ENCODE measurements at regions not wholly inside any gene's neighbourhood (a gene's known extent, or its start where the extent isn't known, plus 50 kb on each side); places are given as distances from the start of the nearest gene placed in this dataset.
"Not testable (repeated sequence)": the region's sequence is repeated elsewhere in the genome, so short reads cannot be mapped to it uniquely, and the experiment has no call there.

DNA sequence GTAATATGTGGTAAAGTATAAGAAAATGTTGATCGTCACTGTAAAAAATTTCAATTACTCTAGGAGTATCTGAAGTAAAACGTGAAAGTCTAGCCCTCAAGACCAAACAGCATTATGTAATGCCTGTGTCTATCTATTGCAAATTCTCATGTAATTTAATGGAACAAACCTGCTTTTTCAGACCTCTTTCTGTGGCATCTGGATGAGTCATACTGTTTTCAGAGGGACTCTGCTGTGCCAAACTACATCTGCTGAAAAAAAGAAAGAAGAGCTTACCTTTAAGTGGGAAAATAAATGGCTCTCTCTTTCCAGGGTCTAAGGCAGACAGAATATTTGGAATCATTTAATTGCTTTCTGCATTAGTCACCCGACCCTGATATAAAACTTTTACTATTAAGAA is 89.8 kb upstream of the ARMCX2 start:
- TF ChIP-seq, protein P1, sequence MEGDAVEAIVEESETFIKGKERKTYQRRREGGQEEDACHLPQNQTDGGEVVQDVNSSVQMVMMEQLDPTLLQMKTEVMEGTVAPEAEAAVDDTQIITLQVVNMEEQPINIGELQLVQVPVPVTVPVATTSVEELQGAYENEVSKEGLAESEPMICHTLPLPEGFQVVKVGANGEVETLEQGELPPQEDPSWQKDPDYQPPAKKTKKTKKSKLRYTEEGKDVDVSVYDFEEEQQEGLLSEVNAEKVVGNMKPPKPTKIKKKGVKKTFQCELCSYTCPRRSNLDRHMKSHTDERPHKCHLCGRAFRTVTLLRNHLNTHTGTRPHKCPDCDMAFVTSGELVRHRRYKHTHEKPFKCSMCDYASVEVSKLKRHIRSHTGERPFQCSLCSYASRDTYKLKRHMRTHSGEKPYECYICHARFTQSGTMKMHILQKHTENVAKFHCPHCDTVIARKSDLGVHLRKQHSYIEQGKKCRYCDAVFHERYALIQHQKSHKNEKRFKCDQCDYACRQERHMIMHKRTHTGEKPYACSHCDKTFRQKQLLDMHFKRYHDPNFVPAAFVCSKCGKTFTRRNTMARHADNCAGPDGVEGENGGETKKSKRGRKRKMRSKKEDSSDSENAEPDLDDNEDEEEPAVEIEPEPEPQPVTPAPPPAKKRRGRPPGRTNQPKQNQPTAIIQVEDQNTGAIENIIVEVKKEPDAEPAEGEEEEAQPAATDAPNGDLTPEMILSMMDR (IDR thresholded peaks at IDR 0.05; ENCODE audit: insufficient read depth, low read length, poor library complexity, severe bottlenecking), result no peak
- Histone ChIP-seq H3K4me3 (replicated peaks; ENCODE audit: low read depth, low read length) (no peak overlapping the region), H3K27me3 (replicated peaks; ENCODE audit: control insufficient read depth, insufficient read depth, low read length) (no peaks in the 10 kb centered on the region), H3K36me3 (ENCODE audit: control insufficient read depth, insufficient read depth, low read length) (no peaks in the 10 kb centered on the region)
- no peak for DNase-seq (ENCODE audit: extremely low read depth, insufficient read length)

DNA sequence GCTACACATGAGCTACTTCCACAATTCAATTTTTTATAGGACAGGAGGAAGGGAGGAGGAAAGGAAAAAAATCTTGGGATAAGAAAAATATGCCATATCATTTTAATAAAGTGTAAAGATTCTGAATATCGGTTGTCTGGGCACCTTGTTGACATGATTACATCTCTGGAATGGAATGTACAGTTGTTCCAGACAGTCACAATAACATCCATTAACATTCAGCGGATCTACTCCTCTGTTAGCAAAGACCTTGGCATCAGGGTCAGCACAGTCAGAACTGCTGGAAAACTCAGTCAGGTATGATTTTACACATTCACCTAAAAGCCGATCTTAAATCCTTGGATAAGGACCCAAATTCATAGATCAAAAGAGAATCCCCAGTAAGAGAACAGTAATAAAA is 85.4 kb upstream of the ARMCX2 start:
- Histone ChIP-seq H3K4me3 (replicated peaks; ENCODE audit: low read depth, low read length) (no peak overlapping the region), H3K27me3 (replicated peaks; ENCODE audit: control insufficient read depth, insufficient read depth, low read length) (no peaks in the 10 kb centered on the region), H3K36me3 (ENCODE audit: control insufficient read depth, insufficient read depth, low read length) (no peaks in the 10 kb centered on the region)
- TF ChIP-seq, protein P1 (IDR thresholded peaks at IDR 0.05; ENCODE audit: insufficient read depth, low read length, poor library complexity, severe bottlenecking), result no peak
- DNase-seq (ENCODE audit: extremely low read depth, insufficient read length), result no peak

DNA sequence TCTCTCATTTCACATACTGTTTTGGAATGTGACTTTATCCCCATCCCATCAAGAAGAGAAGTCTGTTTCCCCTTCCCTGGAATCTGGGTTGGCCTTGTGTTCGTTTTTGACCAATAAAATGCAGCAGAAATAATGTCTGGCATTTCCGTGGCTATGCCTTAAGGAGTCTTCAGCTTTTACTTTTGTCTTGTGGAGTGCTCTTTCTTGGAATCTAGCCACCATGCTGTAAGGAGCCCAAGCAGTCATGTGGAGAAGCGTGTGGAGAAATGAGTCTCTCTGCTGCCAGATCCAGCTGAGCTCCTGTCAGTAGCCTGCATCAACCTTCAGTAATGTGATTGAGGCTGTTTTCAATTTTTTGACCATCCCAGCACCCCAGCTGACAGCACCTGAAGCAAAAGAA is 84.4 kb upstream of the ARMCX2 start:
- TF ChIP-seq, protein P1 (IDR thresholded peaks at IDR 0.05; ENCODE audit: insufficient read depth, low read length, poor library complexity, severe bottlenecking), result no peak
- no peak for DNase-seq (ENCODE audit: extremely low read depth, insufficient read length)
- no peaks in the 10 kb centered on the region for H3K27me3 ChIP-seq (replicated peaks; ENCODE audit: control insufficient read depth, insufficient read depth, low read length)

DNA sequence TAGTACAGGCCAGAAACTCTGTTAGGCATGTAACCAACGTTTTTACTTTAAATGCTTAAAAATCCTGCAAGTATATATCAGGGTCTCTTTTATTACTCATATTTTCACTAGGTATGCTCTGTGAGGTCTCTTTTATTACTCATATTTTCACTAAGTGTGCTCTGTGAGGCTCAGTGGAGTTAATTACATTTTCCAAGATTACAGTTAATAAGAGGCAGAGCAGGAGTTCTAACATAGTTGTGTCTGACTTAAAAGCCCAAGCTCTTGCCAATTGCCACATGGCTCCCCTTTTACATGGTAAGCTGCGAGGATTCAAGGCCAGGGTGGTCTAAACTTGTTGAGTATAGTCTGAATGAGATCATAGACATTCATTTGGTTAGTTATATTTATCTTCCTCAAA is 81.0 kb upstream of the ARMCX2 start:
- Histone ChIP-seq H3K27me3 (replicated peaks; ENCODE audit: control insufficient read depth, insufficient read depth, low read length) (no peaks in the 10 kb centered on the region), H3K4me3 (replicated peaks; ENCODE audit: low read depth, low read length) (no peak overlapping the region), H3K36me3 (ENCODE audit: control insufficient read depth, insufficient read depth, low read length) (no peaks in the 10 kb centered on the region)
- TF ChIP-seq, protein P1 (IDR thresholded peaks at IDR 0.05; ENCODE audit: insufficient read depth, low read length, poor library complexity, severe bottlenecking), result no peak
- DNase-seq (ENCODE audit: extremely low read depth, insufficient read length), result no peak

More for the DNA sequence above, 84.4 kb upstream of the ARMCX2 start:
- Histone ChIP-seq H3K36me3 (ENCODE audit: control insufficient read depth, insufficient read depth, low read length) (no peaks in the 10 kb centered on the region), H3K4me3 (replicated peaks; ENCODE audit: low read depth, low read length) (no peak overlapping the region)

DNA sequence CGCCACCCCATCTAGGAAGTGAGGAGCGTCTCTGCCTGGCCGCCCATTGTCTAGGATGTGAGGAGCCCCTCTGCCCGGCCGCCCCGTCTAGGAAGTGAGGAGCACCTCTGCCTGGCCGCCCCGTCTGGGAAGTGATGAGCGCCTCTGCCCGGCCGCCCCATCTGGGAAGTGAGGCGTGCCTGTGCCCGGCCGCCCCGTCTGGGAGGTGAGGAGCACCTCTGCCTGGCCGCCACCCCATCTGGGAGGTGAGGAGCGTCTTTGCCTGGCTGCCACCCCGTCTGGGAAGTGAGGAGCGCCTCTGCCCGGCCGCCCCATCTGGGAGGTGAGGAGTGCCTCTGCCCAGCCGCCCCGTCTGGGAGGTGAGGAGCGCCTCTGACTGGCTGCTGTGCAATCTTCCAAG is 79.2 kb upstream of the ARMCX2 start:
- H3K36me3 ChIP-seq (ENCODE audit: control insufficient read depth, insufficient read depth, low read length); DNase-seq (ENCODE audit: extremely low read depth, insufficient read length); H3K27me3 ChIP-seq (replicated peaks; ENCODE audit: control insufficient read depth, insufficient read depth, low read length); H3K4me3 ChIP-seq (replicated peaks; ENCODE audit: low read depth, low read length): not testable (repeated sequence)

DNA sequence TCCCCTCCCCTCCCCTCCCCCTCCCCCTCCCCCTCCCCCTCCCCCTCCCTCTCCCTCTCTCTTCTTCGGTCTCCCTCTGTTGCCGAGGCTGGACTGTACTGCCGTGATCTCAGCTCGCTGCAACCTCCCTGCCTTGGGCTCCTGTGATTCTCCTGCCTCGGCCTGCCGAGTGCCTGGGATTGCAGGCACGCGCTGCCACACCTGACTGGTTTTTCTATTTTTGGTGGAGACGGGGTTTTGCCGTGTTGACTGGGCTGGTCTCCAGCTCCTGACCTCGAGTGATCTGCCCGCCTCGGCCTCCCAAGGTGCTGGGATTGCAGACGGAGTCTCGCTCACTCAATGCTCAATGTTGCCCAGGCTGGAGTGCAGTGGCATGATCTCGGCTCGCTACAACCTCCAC is 78.8 kb upstream of the ARMCX2 start:
- H3K27me3 ChIP-seq (replicated peaks; ENCODE audit: control insufficient read depth, insufficient read depth, low read length); DNase-seq (ENCODE audit: extremely low read depth, insufficient read length); H3K4me3 ChIP-seq (replicated peaks; ENCODE audit: low read depth, low read length); H3K36me3 ChIP-seq (ENCODE audit: control insufficient read depth, insufficient read depth, low read length): not testable (repeated sequence)

DNA sequence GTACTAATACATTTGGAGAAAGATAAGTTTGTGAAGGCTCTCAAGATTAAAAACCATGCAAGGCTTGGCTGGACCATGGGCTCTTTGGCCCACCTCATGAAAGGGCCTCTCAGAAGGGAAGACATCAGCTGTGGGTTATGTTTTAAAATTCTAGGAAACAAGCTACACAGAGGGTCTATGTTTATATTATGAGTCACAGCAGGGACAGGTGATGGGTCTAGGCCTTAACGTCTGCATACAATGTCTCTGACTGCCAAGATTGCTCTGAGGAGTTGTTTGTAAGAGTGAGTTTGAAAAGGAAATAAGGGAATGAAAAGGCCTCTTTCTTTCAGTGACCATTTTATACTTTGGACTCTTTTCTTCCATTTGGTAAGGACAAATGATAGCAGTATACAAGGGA is 77.0 kb upstream of the ARMCX2 start:
- Histone ChIP-seq H3K36me3 (ENCODE audit: control insufficient read depth, insufficient read depth, low read length) (no peaks in the 10 kb centered on the region), H3K27me3 (replicated peaks; ENCODE audit: control insufficient read depth, insufficient read depth, low read length) (no peaks in the 10 kb centered on the region), H3K4me3 (replicated peaks; ENCODE audit: low read depth, low read length) (no peak overlapping the region)
- DNase-seq (ENCODE audit: extremely low read depth, insufficient read length), result no peak
- TF ChIP-seq, protein P1 (IDR thresholded peaks at IDR 0.05; ENCODE audit: insufficient read depth, low read length, poor library complexity, severe bottlenecking), result no peak
